ENCODE measurements at regions not wholly inside any gene's neighbourhood (a gene's known extent, or its start where the extent isn't known, plus 50 kb on each side); places are given as distances from the start of the nearest gene placed in this dataset.

DNA sequence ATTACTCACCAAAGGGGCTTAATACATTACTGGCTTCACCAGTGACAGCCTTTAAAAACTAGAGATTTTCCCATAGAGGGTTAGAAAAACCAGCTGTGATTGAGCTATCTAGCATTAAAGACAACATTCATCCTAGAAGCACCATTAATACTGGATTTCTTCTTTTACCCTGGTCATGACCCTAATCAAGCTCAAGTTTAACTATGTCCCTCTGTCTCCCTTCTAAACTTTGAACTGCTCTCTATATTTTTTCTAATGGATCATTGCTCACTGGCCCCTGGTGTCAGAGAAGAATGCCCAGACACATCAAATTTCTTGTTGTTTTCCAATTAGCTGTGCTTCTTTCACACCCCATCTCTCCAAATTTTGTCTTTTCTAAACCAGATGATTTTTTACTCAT is 1101.3 kb downstream of the XPNPEP1 start:
- DNase-seq (no peak), ATAC-seq (ENCODE audit: low read depth) (no peak)
- POLR2A ChIA-PET, result no interaction called here
- Mint-ChIP-seq H3K27ac (no peak overlapping the region), H3K4me3 (no peak overlapping the region), H3K9me3 (no peaks in the 10 kb centered on the region), H3K27me3 (no peaks in the 10 kb centered on the region), H3K4me1 (no peaks in the 10 kb centered on the region), H3K36me3 (no peaks in the 10 kb centered on the region)

DNA sequence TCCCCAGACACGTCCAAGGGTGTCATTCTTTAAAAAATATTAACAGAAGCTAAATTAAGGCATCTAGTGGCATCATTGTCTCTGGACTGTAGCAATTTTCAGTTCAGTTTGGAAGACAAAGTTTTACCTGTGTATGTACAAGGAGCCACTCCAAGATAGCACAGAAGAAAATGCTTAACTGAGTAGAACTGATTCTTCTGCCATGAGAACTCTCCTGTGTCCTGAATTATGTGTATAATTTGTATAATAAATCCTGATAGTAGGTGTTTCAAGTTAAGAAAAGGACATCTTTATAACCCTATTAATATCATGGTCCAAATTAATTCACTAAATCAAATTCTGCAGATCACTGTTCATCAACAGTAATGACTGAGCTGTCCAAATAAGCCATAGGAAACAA is 1104.0 kb downstream of the XPNPEP1 start:
- no peaks in the 10 kb centered on the region for H3K36me3 Mint-ChIP-seq
- peaks cover 2% of the 10 kb centered on the region for H3K9me3 Mint-ChIP-seq
- H3K4me1 Mint-ChIP-seq, result no peaks in the 10 kb centered on the region
- DNase-seq (no peak), ATAC-seq (ENCODE audit: low read depth) (no peak)
- no peaks in the 10 kb centered on the region for H3K27me3 Mint-ChIP-seq
- no peak overlapping the region for H3K4me3 Mint-ChIP-seq
- POLR2A ChIA-PET, result no interaction called here
- no peak overlapping the region for H3K27ac Mint-ChIP-seq

DNA sequence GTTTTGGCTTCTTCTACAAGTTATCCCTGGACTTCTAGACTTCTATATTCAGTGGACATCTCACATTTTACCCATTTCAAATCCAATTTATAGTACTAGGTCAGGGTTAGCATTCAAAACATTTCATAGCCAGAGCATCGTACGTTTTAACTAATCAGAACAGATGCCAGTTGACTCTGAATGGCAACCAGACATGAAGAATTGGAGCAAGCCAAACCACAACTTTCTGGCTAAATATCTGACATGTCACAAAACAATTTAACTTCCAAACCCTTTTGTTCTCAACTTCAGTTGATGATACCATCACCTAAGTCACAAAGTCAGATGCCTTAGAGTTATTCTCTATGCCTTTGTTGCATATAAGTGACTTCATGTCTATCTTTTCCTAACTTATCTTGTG is 1105.7 kb downstream of the XPNPEP1 start:
- ATAC-seq (ENCODE audit: low read depth) (no peak), DNase-seq (no peak)
- no peak overlapping the region for H3K27ac Mint-ChIP-seq
- H3K27me3 Mint-ChIP-seq, result no peaks in the 10 kb centered on the region
- no peaks in the 10 kb centered on the region for H3K4me1 Mint-ChIP-seq
- no peak overlapping the region for H3K4me3 Mint-ChIP-seq
- no peaks in the 10 kb centered on the region for H3K36me3 Mint-ChIP-seq
- POLR2A ChIA-PET, result no interaction called here
- H3K9me3 Mint-ChIP-seq, result peaks cover 2% of the 10 kb centered on the region

DNA sequence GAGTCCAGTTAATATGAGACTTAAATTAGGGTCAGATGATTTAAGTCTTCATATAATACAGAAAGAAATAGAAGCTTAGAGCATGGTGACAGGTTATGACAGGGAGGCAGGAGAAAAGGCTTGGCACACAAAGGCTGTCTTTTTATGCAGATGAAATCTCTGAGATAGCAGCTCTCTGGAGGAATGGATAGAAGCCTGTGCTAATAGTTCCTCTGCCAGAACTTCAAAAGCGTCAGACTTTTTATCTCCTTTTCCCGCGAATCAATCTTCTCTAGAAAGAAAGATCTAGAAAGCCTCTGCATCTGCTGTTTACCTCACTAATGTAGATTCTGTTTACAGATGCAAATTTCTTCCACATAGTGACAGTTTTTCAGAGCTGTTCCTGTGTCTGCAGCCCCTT is 1106.2 kb downstream of the XPNPEP1 start:
- no peak overlapping the region for H3K4me3 Mint-ChIP-seq
- ATAC-seq (ENCODE audit: low read depth) (no peak), DNase-seq (no peak)
- H3K9me3 Mint-ChIP-seq, result peaks cover 5% of the 10 kb centered on the region
- no peaks in the 10 kb centered on the region for H3K4me1 Mint-ChIP-seq
- no peaks in the 10 kb centered on the region for H3K27me3 Mint-ChIP-seq
- POLR2A ChIA-PET, result no interaction called here
- no peak overlapping the region for H3K27ac Mint-ChIP-seq
- no peaks in the 10 kb centered on the region for H3K36me3 Mint-ChIP-seq

GRCh38 chr10:108812906-108813305 is 1110.4 kb downstream of the XPNPEP1 start:
- Mint-ChIP-seq H3K4me1 (no peaks in the 10 kb centered on the region), H3K9me3 (peaks cover 5% of the 10 kb centered on the region), H3K27me3 (no peaks in the 10 kb centered on the region)

GRCh38 chr10:108812296-108812695 is 1111.0 kb downstream of the XPNPEP1 start:
- Mint-ChIP-seq H3K4me3 (no peak overlapping the region), H3K9me3 (peaks cover 5% of the 10 kb centered on the region), H3K36me3 (no peaks in the 10 kb centered on the region), H3K4me1 (no peaks in the 10 kb centered on the region), H3K27ac (no peak overlapping the region), H3K27me3 (no peaks in the 10 kb centered on the region)
- DNase-seq (no peak), ATAC-seq (ENCODE audit: low read depth) (no peak)
- POLR2A ChIA-PET, result no interaction called here

More at GRCh38 chr10:108812906-108813305, 1110.4 kb downstream of the XPNPEP1 start:
- POLR2A ChIA-PET, result no interaction called here
- no peak overlapping the region for H3K4me3 Mint-ChIP-seq
- no peak for DNase-seq
- no peak for ATAC-seq (ENCODE audit: low read depth)
- no peaks in the 10 kb centered on the region for H3K36me3 Mint-ChIP-seq
- H3K27ac Mint-ChIP-seq, result no peak overlapping the region

- no peak for ATAC-seq (ENCODE audit: low read depth)
- Mint-ChIP-seq H3K9me3 (peaks cover 4% of the 10 kb centered on the region), H3K4me1 (no peaks in the 10 kb centered on the region), H3K27ac (no peak overlapping the region), H3K27me3 (no peaks in the 10 kb centered on the region), H3K4me3 (no peak overlapping the region), H3K36me3 (no peaks in the 10 kb centered on the region)
- DNase-seq, result no peak
- POLR2A ChIA-PET, result no interaction called here
Observed at GRCh38 chr10:108808228-108808627, 1115.1 kb downstream of the XPNPEP1 start.

GRCh38 chr10:108801775-108802517 is 1121.4 kb downstream of the XPNPEP1 start:
- H3K27ac Mint-ChIP-seq, result no peak overlapping the region
- H3K36me3 Mint-ChIP-seq, result no peaks in the 10 kb centered on the region
- ATAC-seq (ENCODE audit: low read depth) (no peak), DNase-seq (no peak)
- H3K4me3 Mint-ChIP-seq, result no peak overlapping the region
- POLR2A ChIA-PET, result no interaction called here
- H3K27me3 Mint-ChIP-seq, result no peaks in the 10 kb centered on the region
- H3K4me1 Mint-ChIP-seq, result no peaks in the 10 kb centered on the region
- no peaks in the 10 kb centered on the region for H3K9me3 Mint-ChIP-seq

DNA sequence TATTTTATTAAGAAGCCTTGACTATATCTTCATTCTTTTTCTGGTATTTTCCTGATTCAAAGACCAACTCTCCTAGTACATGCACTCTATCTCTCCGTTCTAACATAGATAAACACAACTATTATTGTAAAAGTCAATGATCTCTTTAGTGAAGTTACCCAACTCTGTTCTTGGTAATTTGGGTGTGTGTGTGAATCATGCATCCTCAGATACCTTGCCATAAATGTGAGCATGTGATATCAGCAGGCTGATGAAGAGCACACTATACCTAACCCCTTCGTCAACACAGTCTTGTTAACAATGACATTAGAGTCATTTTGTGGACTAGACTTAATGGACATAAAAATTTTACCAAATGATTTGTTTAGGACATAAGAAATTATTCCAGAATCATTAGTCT is 1122.1 kb downstream of the XPNPEP1 start:
- H3K27me3 Mint-ChIP-seq, result no peaks in the 10 kb centered on the region
- no peaks in the 10 kb centered on the region for H3K4me1 Mint-ChIP-seq
- no peaks in the 10 kb centered on the region for H3K9me3 Mint-ChIP-seq
- ATAC-seq (ENCODE audit: low read depth) (no peak), DNase-seq (no peak)
- no peak overlapping the region for H3K4me3 Mint-ChIP-seq
- POLR2A ChIA-PET, result no interaction called here
- H3K36me3 Mint-ChIP-seq, result no peaks in the 10 kb centered on the region
- no peak overlapping the region for H3K27ac Mint-ChIP-seq

GRCh38 chr10:108797573-108797972 is 1125.7 kb downstream of the XPNPEP1 start:
- POLR2A ChIA-PET, result no interaction called here
- no peaks in the 10 kb centered on the region for H3K9me3 Mint-ChIP-seq
- H3K4me3 Mint-ChIP-seq, result no peak overlapping the region
- H3K4me1 Mint-ChIP-seq, result no peaks in the 10 kb centered on the region
- no peaks in the 10 kb centered on the region for H3K27me3 Mint-ChIP-seq
- H3K36me3 Mint-ChIP-seq, result no peaks in the 10 kb centered on the region
- DNase-seq (no peak), ATAC-seq (ENCODE audit: low read depth) (no peak)
- H3K27ac Mint-ChIP-seq, result no peak overlapping the region

GRCh38 chr10:108791794-108792474 is 1131.4 kb downstream of the XPNPEP1 start:
- no peak for ATAC-seq (ENCODE audit: low read depth)
- H3K4me1 Mint-ChIP-seq, result no peaks in the 10 kb centered on the region
- no peaks in the 10 kb centered on the region for H3K36me3 Mint-ChIP-seq
- POLR2A ChIA-PET, result no interaction called here
- no peak overlapping the region for H3K4me3 Mint-ChIP-seq
- DNase-seq, result no peak
- no peak overlapping the region for H3K27ac Mint-ChIP-seq
- peaks cover 2% of the 10 kb centered on the region for H3K9me3 Mint-ChIP-seq
- no peaks in the 10 kb centered on the region for H3K27me3 Mint-ChIP-seq

- no peaks in the 10 kb centered on the region for H3K36me3 Mint-ChIP-seq
- H3K4me3 Mint-ChIP-seq, result no peak overlapping the region
- H3K27me3 Mint-ChIP-seq, result no peaks in the 10 kb centered on the region
- ATAC-seq (ENCODE audit: low read depth) (no peak), DNase-seq (no peak)
- POLR2A ChIA-PET, result no interaction called here
- H3K9me3 Mint-ChIP-seq, result peaks cover 2% of the 10 kb centered on the region
- no peak overlapping the region for H3K27ac Mint-ChIP-seq
- H3K4me1 Mint-ChIP-seq, result no peaks in the 10 kb centered on the region
Observed at GRCh38 chr10:108791030-108791429, 1132.3 kb downstream of the XPNPEP1 start.

DNA sequence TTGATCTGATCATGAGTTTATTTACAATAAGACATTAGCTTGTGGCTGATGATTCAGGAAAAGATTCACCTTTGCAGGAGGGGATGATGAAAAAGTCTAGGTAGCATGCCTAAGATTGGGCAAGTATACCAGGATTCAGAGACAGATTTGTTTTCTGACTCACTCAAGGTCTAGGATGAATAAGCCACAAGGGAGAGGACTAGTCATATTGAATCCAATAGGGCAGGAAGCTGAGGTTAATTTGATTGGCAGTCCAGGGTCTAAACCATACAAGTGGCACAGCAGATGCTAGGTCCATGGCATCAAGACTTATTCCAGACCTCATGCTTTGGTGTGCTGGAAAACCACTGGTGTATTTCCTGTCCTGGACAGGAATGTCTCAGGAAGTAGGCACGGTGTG is 1133.4 kb downstream of the XPNPEP1 start:
- POLR2A ChIA-PET, result no interaction called here
- no peak overlapping the region for H3K4me3 Mint-ChIP-seq
- peaks cover 2% of the 10 kb centered on the region for H3K9me3 Mint-ChIP-seq
- no peaks in the 10 kb centered on the region for H3K27me3 Mint-ChIP-seq
- H3K27ac Mint-ChIP-seq, result no peak overlapping the region
- H3K4me1 Mint-ChIP-seq, result no peaks in the 10 kb centered on the region
- no peaks in the 10 kb centered on the region for H3K36me3 Mint-ChIP-seq
- DNase-seq (no peak), ATAC-seq (ENCODE audit: low read depth) (no peak)

DNA sequence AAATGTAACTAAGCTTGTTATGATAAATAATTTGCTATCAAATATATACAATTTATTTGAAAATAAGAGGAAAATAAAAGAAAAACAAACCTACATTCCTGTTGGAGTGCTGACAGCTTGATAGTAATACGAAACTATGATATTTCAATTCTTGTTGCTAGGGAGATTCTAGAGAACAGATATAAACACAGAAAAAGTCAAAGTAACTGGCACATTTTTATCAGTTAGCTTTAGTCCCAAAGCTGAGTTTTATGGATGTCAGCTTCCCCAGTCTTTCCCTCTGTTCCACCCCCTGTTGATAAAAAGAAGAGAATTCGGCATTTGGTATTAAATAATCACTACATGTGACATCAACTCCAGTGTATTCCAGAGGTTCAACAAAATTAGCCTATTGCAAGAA is 1134.0 kb downstream of the XPNPEP1 start:
- H3K27ac Mint-ChIP-seq, result no peak overlapping the region
- POLR2A ChIA-PET, result no interaction called here
- ATAC-seq (ENCODE audit: low read depth), result no peak
- no peaks in the 10 kb centered on the region for H3K4me1 Mint-ChIP-seq
- H3K9me3 Mint-ChIP-seq, result peaks cover 2% of the 10 kb centered on the region
- DNase-seq, result no peak
- H3K27me3 Mint-ChIP-seq, result no peaks in the 10 kb centered on the region
- no peak overlapping the region for H3K4me3 Mint-ChIP-seq
- H3K36me3 Mint-ChIP-seq, result no peaks in the 10 kb centered on the region

Measured in activated naive CD8-positive, alpha-beta T cell treated with anti-CD3 and anti-CD28 coated beads, Interleukin-2, amount 10 ng/mL, durations not matched to agents 7 days and 5 days (primary cell).